ENCODE measurements at regions not wholly inside any gene's neighbourhood (a gene's known extent, or its start where the extent isn't known, plus 50 kb on each side); places are given as distances from the start of the nearest gene placed in this dataset.
"Not testable (repeated sequence)": the region's sequence is repeated elsewhere in the genome, so short reads cannot be mapped to it uniquely, and the experiment has no call there.

- no peak for TF ChIP-seq ZNF7 (CRISPR knock-in tag; IDR thresholded peaks at IDR 0.05)
Observed at GRCh38 chr5:145619806-145620310, 215.3 kb downstream of the PRELID2 start (continued).

- CTCF ChIA-PET (ENCODE audit: low intra/inter-chr PET ratio, low total read pairs); POLR2A ChIA-PET; H3K36me3 ChIP-seq (replicated peaks in 1 of 2; ENCODE audit: control insufficient read depth in 1 of 2, insufficient read depth in 2 of 2, low read length in 2 of 2); H3K27ac ChIP-seq (ENCODE audit: extremely low read length, insufficient read depth, low read length); H3K27me3 ChIP-seq (ENCODE audit: control insufficient read depth in 1 of 2, insufficient read depth in 2 of 2, low read length in 2 of 2); H3K9me3 ChIP-seq (ENCODE audit: low read length); H4K20me1 ChIP-seq (ENCODE audit: insufficient read depth, low read length); H3K4me3 ChIP-seq (replicated peaks in 1 of 3; ENCODE audit: insufficient read depth in 1 of 3, low read depth in 2 of 3, low read length in 3 of 3); BruUV-seq (replicated peaks); H3K4me1 ChIP-seq (ENCODE audit: insufficient read depth, low read length); DNase-seq (ENCODE audit: low spot score); H3K79me2 ChIP-seq (ENCODE audit: insufficient read depth, low read length); H3K9ac ChIP-seq (ENCODE audit: insufficient read depth, low read depth, low read length); ATAC-seq; H2AFZ ChIP-seq (ENCODE audit: low read length); FAIRE-seq; in situ Hi-C loops (cut with HindIII; ENCODE audit: extremely low pct_ligation_motif_present, low pct_unique_long_range_greater_than_20kb); H3K4me2 ChIP-seq (ENCODE audit: low read depth, low read length); intact Hi-C loops (cut with micrococcal nuclease; ENCODE audit: unreplicated experiment): not testable (repeated sequence)
- WGBS (ENCODE audit: low lambda C conversion rate): 64% methylated on average over 7 of the region's 7 CpGs
Observed at GRCh38 chr5:145616739-145617138, 218.4 kb downstream of the PRELID2 start.

- in situ Hi-C loops (cut with HindIII; ENCODE audit: extremely low pct_ligation_motif_present, low pct_unique_long_range_greater_than_20kb): no loop called here
- BruUV-seq (replicated peaks): no TSS peak
- Histone ChIP-seq H3K36me3 (replicated peaks in 1 of 2; ENCODE audit: control insufficient read depth in 1 of 2, insufficient read depth in 2 of 2, low read length in 2 of 2) (no peaks in the 10 kb centered on the region), H3K27me3 (ENCODE audit: control insufficient read depth in 1 of 2, insufficient read depth in 2 of 2, low read length in 2 of 2) (no peaks in the 10 kb centered on the region), H3K4me3 (replicated peaks in 1 of 3; ENCODE audit: insufficient read depth in 1 of 3, low read depth in 2 of 3, low read length in 3 of 3) (no peak overlapping the region), H3K9me3 (ENCODE audit: low read length) (no peaks in the 10 kb centered on the region), H3K27ac (ENCODE audit: extremely low read length, insufficient read depth, low read length) (no peak overlapping the region), H4K20me1 (ENCODE audit: insufficient read depth, low read length) (no peaks in the 10 kb centered on the region), H3K4me1 (ENCODE audit: insufficient read depth, low read length) (no peaks in the 10 kb centered on the region), H2AFZ (ENCODE audit: low read length) (no peak overlapping the region), H3K9ac (ENCODE audit: insufficient read depth, low read depth, low read length) (no peak overlapping the region), H3K4me2 (ENCODE audit: low read depth, low read length) (no peak overlapping the region), H3K79me2 (ENCODE audit: insufficient read depth, low read length) (no peaks in the 10 kb centered on the region)
- DNase-seq (ENCODE audit: low spot score): no peak
- no peak for FAIRE-seq
- ATAC-seq: no peak
- ChIA-PET CTCF (ENCODE audit: low intra/inter-chr PET ratio, low total read pairs) (no interaction called here), POLR2A (no interaction called here)
- intact Hi-C loops (cut with micrococcal nuclease; ENCODE audit: unreplicated experiment): no loop called here
- 87% methylated on average over 2 of the region's 2 CpGs for WGBS (ENCODE audit: low lambda C conversion rate)
- TF ChIP-seq ZUFSP (CRISPR knock-in tag; IDR thresholded peaks at IDR 0.05; ENCODE audit: borderline replicate concordance) (no peak), ZNF780A (CRISPR knock-in tag; IDR thresholded peaks at IDR 0.05) (no peak), NCOR1 (IDR thresholded peaks at IDR 0.05; ENCODE audit: borderline replicate concordance, low read length) (no peak), ZNF350 (CRISPR knock-in tag; IDR thresholded peaks at IDR 0.05; ENCODE audit: borderline replicate concordance, low read depth) (no peak), SP140L (CRISPR knock-in tag; IDR thresholded peaks at IDR 0.05; ENCODE audit: borderline replicate concordance) (no peak), GLI4 (CRISPR knock-in tag; IDR thresholded peaks at IDR 0.05; ENCODE audit: borderline replicate concordance) (no peak), ZNF83 (CRISPR knock-in tag; IDR thresholded peaks at IDR 0.05; ENCODE audit: borderline replicate concordance) (no peak), ZNF775 (CRISPR knock-in tag; IDR thresholded peaks at IDR 0.05; ENCODE audit: borderline replicate concordance) (no peak), RCOR2 (CRISPR knock-in tag; IDR thresholded peaks at IDR 0.05) (no peak)
- TF ChIP-seq, protein P1, sequence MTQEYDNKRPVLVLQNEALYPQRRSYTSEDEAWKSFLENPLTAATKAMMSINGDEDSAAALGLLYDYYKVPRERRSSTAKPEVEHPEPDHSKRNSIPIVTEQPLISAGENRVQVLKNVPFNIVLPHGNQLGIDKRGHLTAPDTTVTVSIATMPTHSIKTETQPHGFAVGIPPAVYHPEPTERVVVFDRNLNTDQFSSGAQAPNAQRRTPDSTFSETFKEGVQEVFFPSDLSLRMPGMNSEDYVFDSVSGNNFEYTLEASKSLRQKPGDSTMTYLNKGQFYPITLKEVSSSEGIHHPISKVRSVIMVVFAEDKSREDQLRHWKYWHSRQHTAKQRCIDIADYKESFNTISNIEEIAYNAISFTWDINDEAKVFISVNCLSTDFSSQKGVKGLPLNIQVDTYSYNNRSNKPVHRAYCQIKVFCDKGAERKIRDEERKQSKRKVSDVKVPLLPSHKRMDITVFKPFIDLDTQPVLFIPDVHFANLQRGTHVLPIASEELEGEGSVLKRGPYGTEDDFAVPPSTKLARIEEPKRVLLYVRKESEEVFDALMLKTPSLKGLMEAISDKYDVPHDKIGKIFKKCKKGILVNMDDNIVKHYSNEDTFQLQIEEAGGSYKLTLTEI (CRISPR knock-in tag; conservative IDR thresholded peaks at IDR 0.05): no peak
- TF ChIP-seq, protein P2, sequence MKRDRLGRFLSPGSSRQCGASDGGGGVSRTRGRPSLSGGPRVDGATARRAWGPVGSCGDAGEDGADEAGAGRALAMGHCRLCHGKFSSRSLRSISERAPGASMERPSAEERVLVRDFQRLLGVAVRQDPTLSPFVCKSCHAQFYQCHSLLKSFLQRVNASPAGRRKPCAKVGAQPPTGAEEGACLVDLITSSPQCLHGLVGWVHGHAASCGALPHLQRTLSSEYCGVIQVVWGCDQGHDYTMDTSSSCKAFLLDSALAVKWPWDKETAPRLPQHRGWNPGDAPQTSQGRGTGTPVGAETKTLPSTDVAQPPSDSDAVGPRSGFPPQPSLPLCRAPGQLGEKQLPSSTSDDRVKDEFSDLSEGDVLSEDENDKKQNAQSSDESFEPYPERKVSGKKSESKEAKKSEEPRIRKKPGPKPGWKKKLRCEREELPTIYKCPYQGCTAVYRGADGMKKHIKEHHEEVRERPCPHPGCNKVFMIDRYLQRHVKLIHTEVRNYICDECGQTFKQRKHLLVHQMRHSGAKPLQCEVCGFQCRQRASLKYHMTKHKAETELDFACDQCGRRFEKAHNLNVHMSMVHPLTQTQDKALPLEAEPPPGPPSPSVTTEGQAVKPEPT (CRISPR knock-in tag; IDR thresholded peaks at IDR 0.05; ENCODE audit: low read depth): no peak
Observed at GRCh38 chr5:145598983-145599382, 236.2 kb downstream of the PRELID2 start.

Measured in HepG2 (cell line).